ENCODE measurements at regions not wholly inside any gene's neighbourhood (a gene's known extent, or its start where the extent isn't known, plus 50 kb on each side); places are given as distances from the start of the nearest gene placed in this dataset.

GRCh38 chr10:31623466-31623865, 304.4 kb downstream of the ZEB1 start:
- no peak for TF ChIP-seq ZFX (IDR thresholded peaks at IDR 0.05)
- TF ChIP-seq CTCF (conservative IDR thresholded peaks at IDR 0.05), result no peak
- no peak overlapping the region for H3K27ac ChIP-seq

- no peak for TF ChIP-seq CTCF (conservative IDR thresholded peaks at IDR 0.05)
- TF ChIP-seq ZFX (IDR thresholded peaks at IDR 0.05), result no peak
- H3K27ac ChIP-seq, result no peak overlapping the region
Measured at GRCh38 chr10:31622978-31623377, 304.0 kb downstream of the ZEB1 start.

GRCh38 chr10:31621733-31622132, 302.7 kb downstream of the ZEB1 start:
- H3K27ac ChIP-seq, result no peak overlapping the region

GRCh38 chr10:31620226-31621151, 301.5 kb downstream of the ZEB1 start:
- H3K27ac ChIP-seq, result no peak overlapping the region
- peak; percentile 32 for TF ChIP-seq CTCF (conservative IDR thresholded peaks at IDR 0.05)
- TF ChIP-seq ZFX (IDR thresholded peaks at IDR 0.05), result no peak

More at GRCh38 chr10:31621733-31622132, 302.7 kb downstream of the ZEB1 start:
- TF ChIP-seq ZFX (IDR thresholded peaks at IDR 0.05) (no peak), CTCF (conservative IDR thresholded peaks at IDR 0.05) (no peak)

- no peak overlapping the region for H3K27ac ChIP-seq
- TF ChIP-seq ZFX (IDR thresholded peaks at IDR 0.05) (no peak), CTCF (conservative IDR thresholded peaks at IDR 0.05) (no peak)
Measured at GRCh38 chr10:31619531-31620061, 300.6 kb downstream of the ZEB1 start.

GRCh38 chr10:31618541-31619291, 299.7 kb downstream of the ZEB1 start:
- TF ChIP-seq CTCF (conservative IDR thresholded peaks at IDR 0.05) (no peak), ZFX (IDR thresholded peaks at IDR 0.05) (no peak)
- H3K27ac ChIP-seq, result no peak overlapping the region

GRCh38 chr10:31617757-31618156, 298.7 kb downstream of the ZEB1 start:
- TF ChIP-seq CTCF (conservative IDR thresholded peaks at IDR 0.05), result no peak
- TF ChIP-seq ZFX (IDR thresholded peaks at IDR 0.05), result no peak
- H3K27ac ChIP-seq, result no peak overlapping the region
